Stimulated activated CD4-positive, alpha-beta T cell treated with anti-CD3 and anti-CD28 coated beads, Interleukin-4, amount 100 ng/mL, for 48 hours (primary cell): ENCODE measurements at regions not wholly inside any gene's neighbourhood (a gene's known extent, or its start where the extent isn't known, plus 50 kb on each side); places are given as distances from the start of the nearest gene placed in this dataset.

Source experiments
- DNase-seq, 2 donors: peaks; one replicate each; pipeline ENCODE4 v3.0.0-alpha.2; 2020; ENCODE audit warnings: low read depth in 2 of 2

GRCh38 chr20:39503902-39504709 is 542.0 kb downstream of the DHX35 start:
- DNase-seq, result no peak

GRCh38 chr20:39492223-39492797 is 530.2 kb downstream of the DHX35 start:
- DNase-seq, result no peak

- DNase-seq, result no peak
Measured at GRCh38 chr20:39491711-39492110, 529.6 kb downstream of the DHX35 start.

GRCh38 chr20:39489986-39490560 is 527.9 kb downstream of the DHX35 start:
- no peak for DNase-seq

- no peak for DNase-seq
Measured at GRCh38 chr20:39480276-39481043, 518.3 kb downstream of the DHX35 start.

- DNase-seq, result no peak
Measured at GRCh38 chr20:39479196-39479810, 517.2 kb downstream of the DHX35 start.

- DNase-seq, result no peak
Measured at GRCh38 chr20:39474879-39475278, 512.7 kb downstream of the DHX35 start.

- no peak for DNase-seq
Measured at GRCh38 chr20:39473536-39473935, 511.4 kb downstream of the DHX35 start.

GRCh38 chr20:39468703-39469102 is 506.6 kb downstream of the DHX35 start:
- DNase-seq, result no peak

GRCh38 chr20:39464238-39464637 is 502.1 kb downstream of the DHX35 start:
- DNase-seq, result no peak

- DNase-seq, result no peak
Measured at GRCh38 chr20:39462416-39462945, 500.3 kb downstream of the DHX35 start.

GRCh38 chr20:39458452-39458851 is 496.3 kb downstream of the DHX35 start:
- no peak for DNase-seq

- DNase-seq, result no peak
Measured at GRCh38 chr20:39453890-39454289, 491.7 kb downstream of the DHX35 start.

- no peak for DNase-seq
Measured at GRCh38 chr20:39452583-39453340, 490.6 kb downstream of the DHX35 start.

GRCh38 chr20:39451386-39451785 is 489.2 kb downstream of the DHX35 start:
- no peak for DNase-seq

- no peak for DNase-seq
Measured at GRCh38 chr20:39446397-39446796, 484.3 kb downstream of the DHX35 start.

GRCh38 chr20:39445095-39445494 is 483.0 kb downstream of the DHX35 start:
- no peak for DNase-seq

- DNase-seq, result no peak
Measured at GRCh38 chr20:39433466-39433865, 471.3 kb downstream of the DHX35 start.

GRCh38 chr20:39431091-39431880 is 469.1 kb downstream of the DHX35 start:
- DNase-seq, result no peak

GRCh38 chr20:39429726-39430125 is 467.6 kb downstream of the DHX35 start:
- no peak for DNase-seq
